ENCODE measurements at regions not wholly inside any gene's neighbourhood (a gene's known extent, or its start where the extent isn't known, plus 50 kb on each side); places are given as distances from the start of the nearest gene placed in this dataset.

GRCh38 chr4:121449416-121449815 is 68.6 kb upstream of the QRFPR start:
- TF ChIP-seq CTCF (IDR thresholded peaks at IDR 0.05; ENCODE audit: low read depth, low read length) (no peak), MAX (IDR thresholded peaks at IDR 0.05; ENCODE audit: low read depth, low read length) (no peak), POLR2A (IDR thresholded peaks at IDR 0.05; ENCODE audit: extremely low read depth, insufficient read length) (no peak)

Measured in NB4 (cell line).